M059J (cell line): ENCODE measurements at regions not wholly inside any gene's neighbourhood (a gene's known extent, or its start where the extent isn't known, plus 50 kb on each side); places are given as distances from the start of the nearest gene placed in this dataset.

Source experiments
- DNase-seq: peaks from one replicate; pipeline ENCODE4 v3.0.0-alpha.2; 2012; ENCODE audit warnings: low read depth

GRCh38 chr9:20117482-20117881 lies 328.6 kb upstream of the SLC24A2 start:
- no peak for DNase-seq

- DNase-seq: no peak
These were observed 326.1 kb upstream of the SLC24A2 start for GRCh38 chr9:20114974-20115373.

DNA sequence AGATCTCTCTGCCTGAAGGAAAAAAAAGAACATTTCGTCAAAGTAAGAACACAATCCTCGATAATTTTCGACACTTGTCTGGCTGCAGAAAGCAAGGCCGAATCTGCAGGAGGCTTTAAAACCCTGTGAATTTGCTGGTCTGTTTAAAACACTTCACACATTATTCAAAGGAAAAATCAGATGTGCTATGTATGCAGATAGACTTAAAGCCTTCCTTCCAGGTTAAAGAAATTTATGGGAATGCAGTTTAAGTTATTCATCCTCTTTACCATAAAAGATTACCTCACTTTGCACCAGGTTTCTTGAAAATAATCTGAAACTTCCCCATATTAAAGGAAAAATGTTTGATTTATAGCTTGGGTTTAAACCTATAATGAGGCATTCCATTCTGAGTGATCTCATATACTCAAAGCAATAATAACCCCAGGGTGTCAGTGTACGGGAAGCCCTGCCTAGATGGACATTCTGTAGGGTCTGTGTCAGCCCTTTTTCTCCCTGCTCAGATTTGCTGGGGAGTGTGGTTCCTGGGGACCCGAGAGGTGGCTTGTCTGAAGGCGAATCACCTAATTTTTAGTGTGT lies 323.5 kb upstream of the SLC24A2 start:
- peak; percentile 5 for DNase-seq

- no peak for DNase-seq
These were observed 322.5 kb upstream of the SLC24A2 start for GRCh38 chr9:20111173-20111843.

- no peak for DNase-seq
These were observed 306.7 kb upstream of the SLC24A2 start for GRCh38 chr9:20095430-20096092.

DNA sequence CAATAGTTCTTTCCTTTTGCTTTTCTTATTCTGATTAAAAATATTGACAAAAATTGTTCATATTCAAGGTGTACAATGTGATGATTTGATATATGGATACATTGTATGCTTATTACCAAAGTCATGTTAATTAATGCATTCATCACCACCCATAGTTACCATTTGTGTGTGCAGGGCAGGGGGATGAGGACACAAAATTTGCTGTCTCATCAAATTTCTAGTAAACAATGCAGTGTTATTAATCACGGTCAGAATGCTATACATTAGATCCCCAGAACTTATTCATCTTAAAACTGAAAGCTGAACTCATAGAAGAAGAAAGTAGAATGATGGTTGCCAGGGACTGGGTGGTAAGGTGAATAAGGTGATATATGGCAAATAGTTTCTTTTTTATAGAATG lies 303.7 kb upstream of the SLC24A2 start:
- DNase-seq: no peak

DNA sequence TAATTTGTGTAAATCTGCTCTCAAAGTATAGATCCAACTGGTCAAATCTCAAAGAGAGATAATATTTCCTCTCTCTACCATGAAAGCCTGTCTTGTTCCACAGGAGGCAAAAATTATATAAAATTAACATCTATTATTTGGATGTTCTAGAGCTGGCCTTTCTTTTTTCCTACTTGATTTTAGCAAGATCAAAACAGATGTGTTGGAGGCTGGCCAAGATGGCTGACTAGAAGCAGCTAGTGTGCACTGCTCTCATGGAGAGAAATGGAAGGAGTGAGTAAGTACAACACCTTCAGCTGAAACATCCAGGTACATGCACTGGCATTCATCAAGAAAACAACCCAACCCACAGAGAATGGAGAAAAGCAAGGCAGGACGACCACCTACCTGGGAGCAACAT lies 298.6 kb upstream of the SLC24A2 start:
- no peak for DNase-seq

DNA sequence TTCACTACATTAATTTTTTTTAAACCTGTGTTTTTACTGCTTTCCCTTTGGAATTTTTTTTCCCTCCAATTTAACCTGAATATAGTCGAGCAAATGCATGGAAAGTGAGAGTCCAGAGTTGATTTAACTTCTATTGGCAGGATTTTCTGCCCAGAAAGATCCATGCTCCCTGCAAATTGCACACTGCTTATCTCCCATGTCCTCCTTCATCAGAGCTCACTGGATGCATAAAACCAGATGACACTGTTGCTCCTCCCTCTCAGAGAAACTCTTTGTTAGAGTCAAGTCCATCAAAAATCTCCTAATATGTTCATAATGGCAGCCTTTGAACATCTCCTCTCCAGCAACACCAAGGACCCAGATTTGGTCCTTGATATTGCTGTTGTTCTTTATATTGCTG lies 297.0 kb upstream of the SLC24A2 start:
- DNase-seq: no peak

- DNase-seq: no peak
These were observed 295.3 kb upstream of the SLC24A2 start for GRCh38 chr9:20084125-20084524.

GRCh38 chr9:20083390-20083789 lies 294.6 kb upstream of the SLC24A2 start:
- DNase-seq: no peak

DNA sequence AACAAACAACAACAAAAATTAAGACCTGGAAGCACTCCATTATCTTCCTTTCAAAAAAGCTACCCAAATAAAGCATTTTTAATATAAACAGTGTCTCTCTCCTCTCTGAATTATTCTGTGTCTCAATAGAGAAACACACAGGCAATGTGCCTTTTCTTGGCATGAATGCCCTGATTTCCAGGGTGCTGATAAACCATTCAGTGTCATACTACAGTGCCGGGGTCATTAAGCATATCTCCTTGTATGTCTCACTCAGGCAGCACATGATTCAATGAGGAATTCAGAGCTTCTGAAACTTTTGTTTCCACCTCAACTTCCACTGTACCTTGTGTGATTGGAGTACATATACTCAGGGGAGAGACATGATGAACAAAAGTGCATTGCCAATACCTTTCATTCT lies 294.0 kb upstream of the SLC24A2 start:
- no peak for DNase-seq

GRCh38 chr9:20082406-20082805 lies 293.6 kb upstream of the SLC24A2 start:
- DNase-seq: no peak

- DNase-seq: no peak
These were observed 289.4 kb upstream of the SLC24A2 start for GRCh38 chr9:20078246-20078645.

GRCh38 chr9:20074291-20074690 lies 285.5 kb upstream of the SLC24A2 start:
- no peak for DNase-seq

- DNase-seq: no peak
These were observed 281.5 kb upstream of the SLC24A2 start for GRCh38 chr9:20070336-20070735.

GRCh38 chr9:20065796-20066700 lies 277.2 kb upstream of the SLC24A2 start:
- DNase-seq: no peak

- no peak for DNase-seq
These were observed 276.2 kb upstream of the SLC24A2 start for GRCh38 chr9:20065046-20065445.

- DNase-seq: no peak
These were observed 265.9 kb upstream of the SLC24A2 start for GRCh38 chr9:20054734-20055133.

DNA sequence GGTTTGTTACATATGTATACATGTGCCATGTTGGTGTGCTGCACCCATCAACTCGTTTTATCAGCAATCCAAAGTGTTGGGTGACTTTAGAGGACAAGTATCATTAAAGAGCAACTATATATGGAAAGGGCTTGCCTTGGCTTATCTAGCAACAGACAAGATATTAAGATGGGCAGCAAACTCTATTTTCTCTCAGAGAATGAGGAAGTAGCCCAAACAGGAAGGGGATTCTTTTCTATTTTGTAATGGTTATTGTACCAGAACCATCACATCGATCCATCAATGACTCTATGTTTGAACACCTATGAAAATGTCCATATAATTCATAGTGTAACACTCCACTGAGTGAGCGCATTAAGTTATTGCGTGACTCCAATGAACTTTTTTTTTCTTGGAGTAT lies 260.1 kb upstream of the SLC24A2 start:
- no peak for DNase-seq

DNA sequence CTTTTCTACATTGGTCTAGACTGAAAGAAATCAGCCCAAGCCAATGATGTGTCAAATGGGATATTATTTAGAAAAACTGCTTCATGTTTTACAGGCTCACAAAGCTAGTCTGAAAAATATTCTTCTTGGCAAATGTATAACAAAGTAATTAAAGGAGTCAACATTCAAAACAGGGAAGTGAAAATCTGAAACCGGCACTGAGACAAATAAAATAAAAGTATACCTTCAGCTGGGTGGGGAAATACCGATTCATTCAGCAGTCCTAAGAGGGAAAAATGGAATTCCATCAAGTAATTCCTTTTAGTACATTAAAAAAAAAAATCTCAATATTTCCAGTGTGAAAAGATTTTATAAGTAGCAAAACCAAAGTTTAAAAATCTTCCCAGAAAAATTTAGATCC lies 259.6 kb upstream of the SLC24A2 start:
- DNase-seq: no peak

DNA sequence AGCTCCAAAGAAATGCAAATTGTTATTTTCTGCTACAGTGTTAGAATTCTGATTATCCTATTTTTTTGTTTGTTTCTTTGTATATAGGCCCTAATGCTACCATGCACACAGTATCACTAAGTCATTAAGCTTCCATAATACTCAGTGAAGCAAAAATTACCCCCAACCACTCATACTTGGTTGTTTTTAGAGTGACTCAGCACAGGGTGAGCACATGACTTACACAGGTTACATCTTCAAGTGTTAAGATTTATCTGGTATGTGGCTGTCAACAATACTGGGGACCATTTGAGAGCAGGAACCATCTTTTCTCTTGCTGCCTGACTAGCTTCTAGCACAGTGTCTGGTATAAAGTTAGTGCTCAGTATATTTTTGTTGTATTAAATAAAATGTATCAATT lies 255.8 kb upstream of the SLC24A2 start:
- DNase-seq: peak; percentile 62

DNA sequence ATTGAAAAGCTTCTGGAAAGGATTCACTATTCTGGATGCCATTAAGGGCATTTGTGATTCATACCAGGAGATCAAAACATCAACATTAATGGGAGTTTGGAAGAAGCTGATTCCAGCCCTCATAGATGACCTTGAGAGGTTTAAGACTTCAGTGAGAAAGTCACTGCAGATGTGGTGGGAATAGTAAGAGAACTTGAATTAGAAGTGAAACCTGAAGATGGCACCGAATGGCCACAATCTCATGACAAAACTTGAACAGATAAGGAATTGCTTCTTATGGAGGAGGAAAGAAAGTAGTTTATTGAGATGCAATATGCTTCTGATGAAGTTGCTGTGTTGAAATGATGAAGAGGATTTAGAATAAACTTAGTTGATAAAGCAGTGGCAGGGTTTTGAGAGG lies 254.6 kb upstream of the SLC24A2 start:
- DNase-seq: no peak
